GM19239 (cell line): ENCODE measurements at regions not wholly inside any gene's neighbourhood (a gene's known extent, or its start where the extent isn't known, plus 50 kb on each side); places are given as distances from the start of the nearest gene placed in this dataset.

Source experiments
- DNase-seq: peaks from one replicate; pipeline ENCODE4 v3.0.0; 2011; ENCODE audit warnings: low spot score; ENCODE audit not compliant: insufficient read length
- FAIRE-seq: peaks from 2 replicates; lab custom pipeline; 2011; peaks lifted over from hg19 to GRCh38; lab: Jason Lieb, UNC

GRCh38 chr12:47022296-47022695 is 57.1 kb upstream of the PCED1B start:
- DNase-seq = no peak

DNA sequence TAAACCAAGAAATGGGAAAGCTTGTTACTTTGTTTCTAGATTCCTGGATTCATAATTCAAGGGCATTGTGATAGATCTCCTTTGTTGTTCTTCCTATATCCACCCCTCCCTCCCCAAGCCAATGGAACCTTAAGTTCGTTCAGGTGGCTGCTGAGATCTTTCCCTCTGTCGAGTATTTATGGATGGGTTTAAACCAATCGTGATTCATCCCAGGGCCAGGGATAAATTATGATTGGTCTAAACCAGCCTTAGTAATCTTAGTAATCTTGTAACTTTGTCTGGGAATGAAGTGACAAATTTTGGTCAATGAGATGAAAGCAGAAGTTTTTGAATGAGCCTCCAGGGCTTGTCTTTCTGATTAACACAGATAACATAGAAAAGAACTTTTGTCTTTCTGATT is 56.1 kb upstream of the PCED1B start:
- DNase-seq = no peak
- FAIRE-seq = no peak

More at GRCh38 chr12:47022296-47022695, 57.1 kb upstream of the PCED1B start:
- no peak for FAIRE-seq

GRCh38 chr12:47023953-47024352 is 55.5 kb upstream of the PCED1B start:
- FAIRE-seq = no peak
- no peak for DNase-seq

GRCh38 chr12:47024463-47024862 is 55.0 kb upstream of the PCED1B start:
- FAIRE-seq (no peak), DNase-seq (no peak)

DNA sequence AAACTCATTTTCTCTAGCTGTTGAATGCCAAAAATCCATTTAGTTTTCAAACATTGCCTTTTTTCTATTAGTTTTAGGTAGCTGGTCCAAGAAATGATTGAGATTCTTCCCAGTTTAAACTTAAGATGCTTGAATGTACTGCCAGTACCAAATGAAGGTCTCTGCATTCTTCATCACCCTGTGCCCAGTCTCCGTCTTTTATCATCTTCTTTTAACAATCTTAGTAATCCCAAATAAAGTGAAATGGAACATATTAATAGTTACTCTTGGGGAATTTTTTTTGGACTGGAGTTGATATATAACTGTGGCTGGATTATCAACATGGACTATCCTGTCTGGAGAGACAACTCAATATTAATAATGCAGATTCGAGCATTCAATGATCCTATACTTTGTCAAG is 54.1 kb upstream of the PCED1B start:
- DNase-seq (no peak), FAIRE-seq (no peak)

DNA sequence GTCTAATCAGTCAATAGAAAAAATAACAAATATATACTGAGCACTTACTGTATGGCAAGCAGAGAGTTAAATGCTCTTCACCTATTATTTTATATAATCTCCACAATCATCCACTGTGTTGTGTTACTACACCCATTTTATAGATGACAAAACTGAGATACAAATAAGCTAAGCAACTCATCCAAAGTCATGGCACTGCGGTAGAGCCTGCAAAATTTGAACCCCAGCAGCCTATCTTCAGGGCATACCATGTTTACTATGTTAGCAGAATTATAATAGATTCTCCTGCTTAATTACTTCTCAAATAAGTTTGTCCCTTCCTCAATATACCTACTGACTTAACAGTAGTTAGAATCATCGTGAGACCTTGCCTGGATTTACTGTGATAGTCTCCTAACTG is 53.6 kb upstream of the PCED1B start:
- FAIRE-seq (no peak), DNase-seq (no peak)

GRCh38 chr12:47026291-47026690 is 53.1 kb upstream of the PCED1B start:
- no peak for DNase-seq
- FAIRE-seq = no peak
